SKM-1 treated with dmso at 0.1 percent for 144 hours (cell line): ENCODE measurements at regions not wholly inside any gene's neighbourhood (a gene's known extent, or its start where the extent isn't known, plus 50 kb on each side); places are given as distances from the start of the nearest gene placed in this dataset.

Experiments used
- DNase-seq: peaks from one replicate; lab custom pipeline; 2025; ENCODE audit not compliant: unreplicated experiment; lab: John Stamatoyannopoulos, UW

GRCh38 chr22:48335442-48336139, 1492.1 kb downstream of the BRD1 start:
- DNase-seq = no peak

GRCh38 chr22:48334971-48335370, 1492.7 kb downstream of the BRD1 start:
- no peak for DNase-seq

- no peak for DNase-seq
Observed at GRCh38 chr22:48333816-48334735, 1493.6 kb downstream of the BRD1 start.

- DNase-seq = no peak
Observed at GRCh38 chr22:48333323-48333763, 1494.3 kb downstream of the BRD1 start.

GRCh38 chr22:48332438-48333322, 1495.0 kb downstream of the BRD1 start:
- no peak for DNase-seq

- no peak for DNase-seq
Observed at GRCh38 chr22:48331691-48332220, 1495.9 kb downstream of the BRD1 start.

- no peak for DNase-seq
Observed at GRCh38 chr22:48331266-48331665, 1496.4 kb downstream of the BRD1 start.

- no peak for DNase-seq
Observed at GRCh38 chr22:48327721-48328120, 1500.0 kb downstream of the BRD1 start.

GRCh38 chr22:48323746-48324145, 1503.9 kb downstream of the BRD1 start:
- DNase-seq = no peak

GRCh38 chr22:48322907-48323306, 1504.8 kb downstream of the BRD1 start:
- no peak for DNase-seq

- DNase-seq = no peak
Observed at GRCh38 chr22:48321986-48322545, 1505.6 kb downstream of the BRD1 start.

- no peak for DNase-seq
Observed at GRCh38 chr22:48320683-48321451, 1506.8 kb downstream of the BRD1 start.

- no peak for DNase-seq
Observed at GRCh38 chr22:48320048-48320682, 1507.5 kb downstream of the BRD1 start.

GRCh38 chr22:48319321-48320047, 1508.2 kb downstream of the BRD1 start:
- DNase-seq = no peak

- DNase-seq = no peak
Observed at GRCh38 chr22:48318575-48319320, 1508.9 kb downstream of the BRD1 start.

- no peak for DNase-seq
Observed at GRCh38 chr22:48318173-48318572, 1509.5 kb downstream of the BRD1 start.

- DNase-seq = no peak
Observed at GRCh38 chr22:48316257-48317250, 1511.1 kb downstream of the BRD1 start.
